ENCODE measurements at regions not wholly inside any gene's neighbourhood (a gene's known extent, or its start where the extent isn't known, plus 50 kb on each side); places are given as distances from the start of the nearest gene placed in this dataset.

DNA sequence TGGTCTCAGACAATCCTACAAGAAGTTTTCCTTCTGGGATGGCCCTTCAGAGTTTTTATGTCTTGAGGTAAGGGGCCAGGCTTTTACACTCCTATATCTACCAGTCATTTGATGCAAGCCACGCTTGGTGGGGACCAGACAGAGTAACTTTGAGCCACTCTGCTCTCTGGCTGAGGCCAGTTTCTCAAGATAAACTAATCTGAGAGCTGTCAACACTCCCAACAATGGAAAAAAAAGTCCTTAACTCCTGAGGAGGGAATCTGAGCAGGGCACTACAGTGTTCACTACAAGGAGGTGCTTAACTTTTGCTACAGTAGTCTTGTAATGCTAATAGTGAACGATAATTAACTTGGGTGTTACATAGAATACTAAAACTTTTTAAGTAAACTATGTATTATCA lies 62.7 kb downstream of the MRPS30 start:
- Histone ChIP-seq H3K4me2 (no peak overlapping the region), H3K4me3 (no peak overlapping the region), H3K9me3 (no peaks in the 10 kb centered on the region), H3K4me1 (peaks cover 10% of the 10 kb centered on the region), H3K27ac (no peak overlapping the region)
- ATAC-seq (no peak), FAIRE-seq (no peak), DNase-seq (ENCODE audit: low read depth in 1 of 2, low spot score in 1 of 2) (no peak)
- TF ChIP-seq MAFK (IDR thresholded peaks at IDR 0.05; ENCODE audit: partially characterized antibody) = no peak
- TF ChIP-seq, protein P1, sequence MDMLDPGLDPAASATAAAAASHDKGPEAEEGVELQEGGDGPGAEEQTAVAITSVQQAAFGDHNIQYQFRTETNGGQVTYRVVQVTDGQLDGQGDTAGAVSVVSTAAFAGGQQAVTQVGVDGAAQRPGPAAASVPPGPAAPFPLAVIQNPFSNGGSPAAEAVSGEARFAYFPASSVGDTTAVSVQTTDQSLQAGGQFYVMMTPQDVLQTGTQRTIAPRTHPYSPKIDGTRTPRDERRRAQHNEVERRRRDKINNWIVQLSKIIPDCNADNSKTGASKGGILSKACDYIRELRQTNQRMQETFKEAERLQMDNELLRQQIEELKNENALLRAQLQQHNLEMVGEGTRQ (IDR thresholded peaks at IDR 0.05) = no peak
- TF ChIP-seq RARB (CRISPR knock-in tag; IDR thresholded peaks at IDR 0.05) = no peak
- no peak for TF ChIP-seq TFCP2L1 (CRISPR knock-in tag; IDR thresholded peaks at IDR 0.05)
- no peak for TF ChIP-seq GATA3 (IDR thresholded peaks at IDR 0.05; ENCODE audit: borderline replicate concordance)
- TF ChIP-seq RCOR1 (IDR thresholded peaks at IDR 0.05; ENCODE audit: low read depth, low read length) = no peak
- no peak for TF ChIP-seq CBX2 (IDR thresholded peaks at IDR 0.05; ENCODE audit: borderline replicate concordance, low read depth)
- TF ChIP-seq TP53 (CRISPR knock-in tag; IDR thresholded peaks at IDR 0.05) = no peak
- no peak for TF ChIP-seq BHLHE40 (IDR thresholded peaks at IDR 0.05; ENCODE audit: low read depth, low read length)
- TF ChIP-seq, protein P2, sequence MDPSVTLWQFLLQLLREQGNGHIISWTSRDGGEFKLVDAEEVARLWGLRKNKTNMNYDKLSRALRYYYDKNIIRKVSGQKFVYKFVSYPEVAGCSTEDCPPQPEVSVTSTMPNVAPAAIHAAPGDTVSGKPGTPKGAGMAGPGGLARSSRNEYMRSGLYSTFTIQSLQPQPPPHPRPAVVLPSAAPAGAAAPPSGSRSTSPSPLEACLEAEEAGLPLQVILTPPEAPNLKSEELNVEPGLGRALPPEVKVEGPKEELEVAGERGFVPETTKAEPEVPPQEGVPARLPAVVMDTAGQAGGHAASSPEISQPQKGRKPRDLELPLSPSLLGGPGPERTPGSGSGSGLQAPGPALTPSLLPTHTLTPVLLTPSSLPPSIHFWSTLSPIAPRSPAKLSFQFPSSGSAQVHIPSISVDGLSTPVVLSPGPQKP (IDR thresholded peaks at IDR 0.05; ENCODE audit: low read depth, low read length) = no peak
- no peak for TF ChIP-seq RNF2 (IDR thresholded peaks at IDR 0.05; ENCODE audit: borderline replicate concordance, low read depth)
- TF ChIP-seq MYC (IDR thresholded peaks at IDR 0.05; ENCODE audit: borderline replicate concordance, low read length) = no peak
- no peak for TF ChIP-seq POLR2A (IDR thresholded peaks at IDR 0.05; ENCODE audit: low read length)
- no peak for TF ChIP-seq ZSCAN20 (CRISPR knock-in tag; IDR thresholded peaks at IDR 0.05)
- TF ChIP-seq NPAS2 (CRISPR knock-in tag; IDR thresholded peaks at IDR 0.05; ENCODE audit: borderline replicate concordance) = no peak
- TF ChIP-seq RAD21 (conservative IDR thresholded peaks at IDR 0.05 in 1 of 2, IDR thresholded peaks at IDR 0.05 in 1 of 2) = no peak
- TF ChIP-seq, protein P3, sequence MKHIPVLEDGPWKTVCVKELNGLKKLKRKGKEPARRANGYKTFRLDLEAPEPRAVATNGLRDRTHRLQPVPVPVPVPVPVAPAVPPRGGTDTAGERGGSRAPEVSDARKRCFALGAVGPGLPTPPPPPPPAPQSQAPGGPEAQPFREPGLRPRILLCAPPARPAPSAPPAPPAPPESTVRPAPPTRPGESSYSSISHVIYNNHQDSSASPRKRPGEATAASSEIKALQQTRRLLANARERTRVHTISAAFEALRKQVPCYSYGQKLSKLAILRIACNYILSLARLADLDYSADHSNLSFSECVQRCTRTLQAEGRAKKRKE (CRISPR knock-in tag; IDR thresholded peaks at IDR 0.05; ENCODE audit: low read depth) = no peak
- POLR2A ChIA-PET = no interaction called here
- CTCF ChIA-PET = interaction anchor here (0.8 to 1.7 kb wide), 2 partner anchors 8 to 11 kb away, joined by 3 to 5 read pairs; no protein-coding TSS in a partner anchor
- whole genome bisulfite sequencing (ENCODE audit: missing lambda C conversion rate) = 6% methylated on average over 2 of the region's 2 CpGs

DNA sequence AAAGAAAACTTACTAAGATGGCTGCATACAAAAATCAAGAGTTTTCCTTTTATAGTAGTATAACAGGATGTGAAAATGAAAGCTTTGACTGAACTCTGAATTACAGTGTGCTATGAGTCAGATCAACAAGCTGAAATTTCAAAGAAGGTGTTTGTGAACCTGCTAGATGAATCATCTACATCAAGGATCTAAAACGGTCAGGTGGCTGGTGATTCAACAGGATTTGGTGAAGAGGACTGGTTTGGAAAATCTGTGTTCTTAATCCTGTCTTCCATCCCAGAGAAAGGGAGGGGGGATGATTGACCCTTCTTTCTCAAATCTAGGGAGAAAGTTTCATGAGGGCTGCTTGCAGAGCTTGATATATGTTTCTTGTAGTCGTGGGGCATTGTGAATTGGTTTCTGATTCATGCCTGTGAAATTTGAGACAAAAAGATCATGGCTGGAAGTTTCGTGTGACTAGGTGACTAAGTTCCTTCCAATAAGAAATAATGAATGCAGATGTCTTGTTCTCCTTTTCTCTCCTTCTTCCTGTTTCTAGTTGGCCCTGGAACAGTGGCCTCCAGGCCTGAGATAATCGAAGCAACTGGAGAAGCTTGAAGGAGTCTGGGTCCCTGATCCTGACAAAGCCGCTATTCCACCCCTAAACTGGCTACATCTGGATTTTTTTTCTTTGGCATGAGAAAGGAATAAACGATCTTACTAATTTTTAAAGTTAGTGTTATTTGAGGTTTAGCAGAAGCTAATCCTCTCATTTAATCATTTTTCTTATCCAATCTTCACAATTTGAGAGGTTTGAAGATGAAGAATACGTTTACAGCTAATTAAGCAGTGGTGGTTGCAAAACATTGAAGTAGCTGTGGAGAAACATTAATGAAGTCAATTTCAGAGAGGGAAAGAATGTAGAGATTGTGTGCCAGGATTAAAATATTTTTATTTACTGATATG lies 67.2 kb downstream of the MRPS30 start:
- ATAC-seq (peak; percentile 64 to 94; a peak in 5 of 6 replicates), FAIRE-seq (peak; percentile 43), DNase-seq (ENCODE audit: low read depth in 1 of 2, low spot score in 1 of 2) (peak; percentile 64 to 78)
- POLR2A ChIA-PET = no interaction called here
- TF ChIP-seq JUNB (IDR thresholded peaks at IDR 0.05) (peak; percentile 83), CHD2 (IDR thresholded peaks at IDR 0.05; ENCODE audit: low read length, partially characterized antibody) (no peak), FOSL2 (IDR thresholded peaks at IDR 0.05) (peak; percentile 82), FOSL2 (CRISPR knock-in tag; IDR thresholded peaks at IDR 0.05) (peak; percentile 83), ZC3H11A (IDR thresholded peaks at IDR 0.05) (no peak), NFE2L2 (conservative IDR thresholded peaks at IDR 0.05; ENCODE audit: low read length) (no peak)
- TF ChIP-seq, protein P4, sequence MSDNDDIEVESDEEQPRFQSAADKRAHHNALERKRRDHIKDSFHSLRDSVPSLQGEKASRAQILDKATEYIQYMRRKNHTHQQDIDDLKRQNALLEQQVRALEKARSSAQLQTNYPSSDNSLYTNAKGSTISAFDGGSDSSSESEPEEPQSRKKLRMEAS (IDR thresholded peaks at IDR 0.05) = no peak
- WGBS (ENCODE audit: missing lambda C conversion rate) = 14% methylated on average over 7 of the region's 7 CpGs
- Histone ChIP-seq H3K27ac (peak overlapping the region; percentile 61 to 65), H3K4me2 (peak overlapping the region; percentile 53), H3K9me3 (no peaks in the 10 kb centered on the region), H3K4me3 (no peak overlapping the region), H3K4me1 (peaks cover 11% of the 10 kb centered on the region)
- CTCF ChIA-PET = no interaction called here
